ENCODE measurements at regions not wholly inside any gene's neighbourhood (a gene's known extent, or its start where the extent isn't known, plus 50 kb on each side); places are given as distances from the start of the nearest gene placed in this dataset.

DNA sequence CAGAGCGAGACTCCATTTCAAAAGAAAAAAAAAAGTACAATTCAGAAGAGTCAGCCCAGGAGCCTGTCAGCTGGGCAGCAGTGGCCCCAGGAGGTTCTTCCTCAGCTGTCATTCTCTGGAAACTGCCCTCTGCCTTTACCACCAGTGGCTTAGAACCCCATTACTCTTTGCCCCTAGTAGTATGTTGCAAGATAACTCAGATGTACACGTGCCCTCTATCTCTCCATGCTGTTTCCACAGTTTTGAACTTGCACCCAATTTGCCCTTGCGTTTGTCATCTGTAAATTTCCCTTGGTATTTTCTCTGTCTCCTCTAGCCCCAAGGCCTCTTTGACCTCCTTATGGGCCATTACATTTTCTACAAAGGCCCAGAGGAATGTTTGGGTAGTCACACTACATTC is 56.7 kb upstream of the PRKAR2B start:
- TF ChIP-seq, protein P1, sequence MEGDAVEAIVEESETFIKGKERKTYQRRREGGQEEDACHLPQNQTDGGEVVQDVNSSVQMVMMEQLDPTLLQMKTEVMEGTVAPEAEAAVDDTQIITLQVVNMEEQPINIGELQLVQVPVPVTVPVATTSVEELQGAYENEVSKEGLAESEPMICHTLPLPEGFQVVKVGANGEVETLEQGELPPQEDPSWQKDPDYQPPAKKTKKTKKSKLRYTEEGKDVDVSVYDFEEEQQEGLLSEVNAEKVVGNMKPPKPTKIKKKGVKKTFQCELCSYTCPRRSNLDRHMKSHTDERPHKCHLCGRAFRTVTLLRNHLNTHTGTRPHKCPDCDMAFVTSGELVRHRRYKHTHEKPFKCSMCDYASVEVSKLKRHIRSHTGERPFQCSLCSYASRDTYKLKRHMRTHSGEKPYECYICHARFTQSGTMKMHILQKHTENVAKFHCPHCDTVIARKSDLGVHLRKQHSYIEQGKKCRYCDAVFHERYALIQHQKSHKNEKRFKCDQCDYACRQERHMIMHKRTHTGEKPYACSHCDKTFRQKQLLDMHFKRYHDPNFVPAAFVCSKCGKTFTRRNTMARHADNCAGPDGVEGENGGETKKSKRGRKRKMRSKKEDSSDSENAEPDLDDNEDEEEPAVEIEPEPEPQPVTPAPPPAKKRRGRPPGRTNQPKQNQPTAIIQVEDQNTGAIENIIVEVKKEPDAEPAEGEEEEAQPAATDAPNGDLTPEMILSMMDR (IDR thresholded peaks at IDR 0.05), result no peak
- no peak for TF ChIP-seq POLR2A (IDR thresholded peaks at IDR 0.05)

Measured in stomach (tissue), 4 donors.